Inferior parietal cortex (tissue), 1 donor: ENCODE measurements at regions not wholly inside any gene's neighbourhood (a gene's known extent, or its start where the extent isn't known, plus 50 kb on each side); places are given as distances from the start of the nearest gene placed in this dataset.

ENCODE experiments used
- DNase-seq: peaks from one replicate; pipeline ENCODE4 v3.0.0-alpha.2; 2016; ENCODE audit errors: extremely low spot score

DNA sequence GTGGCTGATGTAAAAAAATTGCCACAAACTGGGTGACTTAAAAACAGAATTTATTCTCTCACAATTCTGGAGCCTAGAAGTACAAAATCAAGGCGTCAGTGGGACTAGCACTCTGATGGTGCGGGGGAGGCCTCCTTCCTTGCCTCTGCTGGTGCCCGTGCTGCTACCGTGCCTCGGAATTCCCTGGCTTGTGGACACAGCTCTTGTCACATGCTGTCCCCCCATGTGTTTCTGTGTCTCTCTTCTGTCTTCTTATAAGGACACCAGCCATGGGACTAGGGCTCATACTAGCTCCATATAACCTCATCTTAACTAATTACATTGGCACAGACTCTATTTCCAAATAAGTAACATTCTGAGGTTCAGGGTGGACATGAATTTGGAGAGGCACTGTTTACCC, 242.3 kb upstream of the IRX2 start:
- no peak for DNase-seq

DNA sequence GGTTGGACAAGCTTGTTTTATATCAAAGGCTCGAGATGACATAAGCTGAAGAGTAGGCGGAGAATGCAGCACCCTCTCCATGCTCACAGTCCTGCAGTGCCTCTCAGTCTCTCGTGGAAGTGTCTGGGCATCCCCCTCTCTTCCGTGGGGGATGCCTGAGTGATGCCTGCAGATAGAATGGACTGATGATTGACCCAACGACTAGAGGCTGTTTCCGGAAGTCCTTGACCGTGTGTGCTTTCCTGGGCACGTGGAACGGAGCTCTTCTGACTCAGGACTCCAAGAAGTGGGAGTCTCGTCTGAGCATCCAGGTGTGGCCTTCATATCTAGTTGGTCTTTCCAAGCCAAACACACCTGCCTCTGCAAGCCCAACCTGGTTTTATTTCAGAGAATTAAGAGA, 241.8 kb upstream of the IRX2 start:
- no peak for DNase-seq

DNA sequence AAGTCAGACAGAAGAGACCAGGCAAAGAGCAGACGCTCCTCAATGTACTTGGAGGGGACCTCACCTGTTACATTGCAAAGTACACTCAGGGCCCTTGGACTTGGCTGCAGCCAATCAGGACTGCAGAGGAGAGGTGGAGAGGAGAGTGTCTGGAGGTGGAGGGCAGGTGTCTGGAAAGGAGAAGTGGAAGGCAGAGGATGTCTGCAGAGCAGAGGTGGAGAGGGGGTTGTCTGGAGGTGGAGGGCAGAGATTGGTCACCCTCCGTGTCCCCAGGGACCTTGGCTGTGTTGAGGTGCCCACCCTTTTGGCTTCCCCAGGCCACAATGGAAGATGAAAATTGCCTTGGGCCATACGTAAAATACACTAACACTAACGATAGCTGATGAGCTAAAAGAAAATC, 241.3 kb upstream of the IRX2 start:
- DNase-seq: no peak

DNA sequence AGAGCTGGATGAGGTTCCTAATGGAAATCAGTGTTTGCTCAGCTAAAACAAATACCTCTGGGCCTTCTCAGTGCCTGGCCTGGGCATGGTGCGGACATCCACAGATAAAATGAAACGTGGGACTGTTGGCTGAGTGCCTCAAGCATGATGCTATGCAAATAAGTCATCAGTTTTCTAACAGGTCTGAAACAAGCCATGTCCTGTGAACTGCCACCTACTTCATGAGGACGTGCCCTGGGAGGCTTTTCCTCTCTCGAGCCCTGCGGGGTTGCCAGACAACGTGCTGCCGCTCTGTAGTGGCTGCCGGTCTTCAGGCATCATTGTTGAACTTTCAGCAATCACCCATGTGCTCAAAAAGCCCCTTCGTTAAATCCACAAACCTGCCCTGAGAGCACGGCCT, 240.4 kb upstream of the IRX2 start:
- no peak for DNase-seq

DNA sequence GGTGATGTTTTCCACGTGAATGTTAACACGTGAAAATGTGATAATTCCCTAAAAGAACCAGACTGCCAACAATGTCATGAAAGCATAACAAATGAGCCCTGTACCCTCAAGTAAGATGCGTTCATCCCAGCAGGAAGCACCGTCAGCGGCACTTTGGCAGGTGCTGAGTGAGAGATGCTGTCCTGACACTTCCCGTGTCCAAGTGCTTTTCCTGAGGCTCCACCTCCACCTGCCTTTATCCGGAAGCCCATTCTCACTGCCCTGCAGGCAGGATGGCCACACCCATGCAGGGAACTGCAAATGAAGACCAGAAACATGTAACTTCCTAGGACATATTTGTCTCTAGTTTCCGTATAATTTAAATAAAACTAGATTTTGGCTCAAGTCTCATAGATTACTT, 238.0 kb upstream of the IRX2 start:
- DNase-seq: no peak

DNA sequence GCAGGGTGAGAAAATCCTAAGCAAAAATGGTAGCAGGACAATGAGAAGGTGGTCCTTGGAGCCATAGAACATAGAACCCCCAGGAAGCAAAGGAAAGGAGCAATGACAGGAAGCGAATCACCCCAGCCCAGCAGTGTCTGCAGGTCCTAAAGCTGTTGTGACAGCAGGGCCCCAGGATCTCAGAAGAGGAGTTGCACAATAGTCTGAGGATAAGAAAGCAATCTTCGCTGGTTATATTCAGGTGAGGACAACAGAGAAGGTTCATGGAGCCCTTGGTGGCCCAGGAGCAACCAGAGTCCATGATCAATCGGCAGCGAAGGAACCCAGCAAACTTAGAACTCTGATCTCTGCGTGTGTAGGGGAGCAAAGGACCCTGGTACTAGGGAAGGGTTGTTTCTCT, 234.8 kb upstream of the IRX2 start:
- no peak for DNase-seq

DNA sequence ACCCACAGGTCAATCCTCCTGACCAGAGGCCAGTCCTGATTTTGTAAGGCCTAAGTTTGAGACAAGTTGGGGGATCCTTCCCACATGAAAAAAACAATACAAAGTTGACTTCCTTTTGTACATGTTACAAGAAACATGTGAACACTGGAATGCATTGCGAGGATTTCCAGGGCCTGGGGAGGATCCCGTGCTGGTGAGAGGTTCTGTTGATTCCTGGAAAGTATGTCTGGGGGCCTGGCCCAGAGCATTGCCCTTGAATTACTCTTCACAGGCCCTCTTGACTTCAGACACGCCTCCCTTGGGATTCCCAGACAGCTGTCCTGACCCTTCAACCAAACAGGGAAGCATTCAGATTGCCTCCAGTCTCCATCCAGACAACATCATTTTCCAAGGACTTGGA, 234.2 kb upstream of the IRX2 start:
- DNase-seq: no peak

DNA sequence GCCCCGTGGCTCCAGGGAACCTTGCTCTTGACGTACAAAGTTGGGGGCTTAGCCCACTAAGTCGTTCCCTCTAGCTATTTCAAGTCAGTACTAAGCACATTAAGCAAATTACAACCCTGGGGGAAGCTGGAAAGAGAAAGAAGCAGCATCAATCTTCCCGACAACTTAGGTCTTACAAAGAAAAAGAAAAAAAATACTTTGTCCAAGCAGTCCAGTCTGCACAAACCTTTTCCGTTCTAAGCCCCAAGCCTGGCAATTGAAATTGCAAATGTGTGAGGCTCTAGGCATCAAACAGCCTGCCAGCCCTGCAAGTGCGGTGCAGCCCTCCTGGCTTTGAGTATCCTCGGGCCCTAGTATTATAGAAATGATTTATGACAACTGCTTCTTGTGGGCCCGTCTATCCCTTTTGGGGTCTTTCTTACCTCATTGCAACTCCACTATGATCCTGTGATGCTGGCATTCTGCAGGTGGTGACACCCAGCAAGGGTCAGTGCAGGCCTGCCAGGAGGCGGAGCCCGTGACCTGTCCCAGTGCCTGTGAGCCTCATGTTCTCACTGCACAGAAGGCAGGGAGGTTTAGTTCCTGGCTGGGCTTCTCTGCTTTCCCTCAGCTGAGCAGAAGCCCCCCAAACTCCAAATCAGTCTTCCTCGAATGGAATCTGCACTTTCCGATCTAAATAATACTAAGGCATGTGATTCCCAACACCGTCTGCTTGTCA, 232.3 kb upstream of the IRX2 start:
- DNase-seq: no peak

DNA sequence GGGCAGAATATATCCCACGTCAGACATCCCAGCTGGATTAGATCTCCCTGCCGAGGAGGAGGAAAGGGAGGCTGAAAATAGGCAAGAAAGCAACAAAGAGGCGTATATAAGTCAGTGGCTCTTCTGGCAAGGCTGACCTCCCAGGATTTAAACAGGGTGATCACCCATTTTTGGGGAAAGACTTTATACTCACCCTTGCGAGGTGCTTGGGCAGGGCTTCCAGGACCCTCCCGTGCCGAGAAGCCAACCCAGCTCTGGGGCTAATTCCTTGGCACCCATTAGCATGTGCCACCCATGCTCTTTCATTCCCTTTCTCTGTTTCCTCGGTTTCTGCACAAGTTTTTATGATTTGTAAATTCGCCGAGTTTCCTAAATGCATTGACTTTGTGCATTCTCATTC, 230.2 kb upstream of the IRX2 start:
- no peak for DNase-seq

DNA sequence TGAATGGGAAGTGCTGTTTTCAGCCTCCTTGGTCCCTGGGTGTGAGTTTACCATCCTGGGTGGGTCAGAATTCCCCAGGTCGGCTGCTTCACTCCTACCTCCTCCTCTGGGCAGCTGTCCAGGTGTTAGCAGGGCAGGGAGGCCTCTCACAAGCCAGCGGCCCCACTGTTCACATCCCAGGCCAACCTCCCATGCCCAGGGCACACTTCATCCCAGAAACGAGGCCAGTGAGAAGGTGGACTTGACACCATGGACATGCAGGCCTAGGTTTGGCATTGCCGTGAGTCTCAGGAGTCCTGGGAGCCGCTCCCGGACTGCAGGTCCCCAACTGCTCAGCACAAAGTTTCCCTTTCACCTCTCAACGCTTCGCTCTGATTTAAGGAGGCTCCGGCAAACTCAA, 229.6 kb upstream of the IRX2 start:
- DNase-seq: no peak

DNA sequence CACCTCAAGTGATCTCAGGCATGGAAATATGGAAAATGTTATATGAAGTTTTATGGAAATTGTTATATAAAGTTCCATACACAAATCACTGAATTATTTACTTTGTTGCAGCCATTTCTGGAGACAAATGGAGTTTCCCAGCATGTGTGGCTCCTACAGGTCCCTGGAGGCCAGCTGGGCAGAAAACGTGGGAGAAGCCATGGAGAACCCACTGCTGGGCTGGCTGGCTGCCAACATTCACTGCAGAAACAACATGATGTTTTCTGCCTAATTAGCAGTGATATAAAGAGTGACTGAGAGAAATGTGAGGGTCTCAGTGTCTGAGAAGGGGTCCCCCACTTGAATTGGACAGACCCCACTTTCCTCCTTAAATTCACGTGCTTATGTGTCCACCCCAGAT, 208.8 kb upstream of the IRX2 start:
- no peak for DNase-seq

DNA sequence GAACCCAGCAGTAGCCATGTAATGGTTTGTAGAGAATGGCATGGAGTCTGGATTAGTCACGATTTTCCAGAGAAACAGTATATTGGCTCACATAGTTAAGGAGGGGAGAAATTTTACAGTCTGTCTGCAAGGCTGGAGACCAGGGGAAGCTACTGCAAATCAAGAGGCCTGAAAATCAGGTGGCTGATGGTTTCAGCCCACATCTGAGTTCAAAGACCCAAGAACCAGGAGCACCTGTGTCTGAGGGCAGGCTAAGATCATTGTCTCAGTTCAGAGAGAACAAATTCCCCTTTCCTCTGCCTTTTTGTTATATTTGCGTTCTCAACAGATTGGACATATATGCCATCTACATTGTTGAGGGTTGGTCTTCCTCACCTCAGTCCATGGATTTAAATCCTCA, 207.5 kb upstream of the IRX2 start:
- no peak for DNase-seq

DNA sequence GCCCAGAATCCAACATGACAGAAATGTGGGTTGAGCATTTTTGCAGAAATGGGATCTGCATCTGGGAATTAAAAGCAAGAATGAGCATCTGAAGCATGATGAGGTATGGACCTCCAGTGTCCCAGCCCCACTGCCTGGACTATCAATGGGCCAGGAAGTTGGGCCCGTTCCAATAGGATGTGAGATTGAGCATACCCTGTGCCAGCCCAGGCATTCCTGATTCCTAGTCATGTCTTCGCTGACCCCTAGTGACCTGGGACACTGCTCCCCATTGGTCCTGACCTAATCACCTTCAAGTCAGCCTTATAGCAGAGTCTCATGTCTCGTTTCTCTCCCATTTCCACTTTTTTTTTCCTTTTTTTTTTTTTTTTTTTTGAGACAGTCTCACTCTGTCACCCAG, 197.4 kb upstream of the IRX2 start:
- DNase-seq: no peak

DNA sequence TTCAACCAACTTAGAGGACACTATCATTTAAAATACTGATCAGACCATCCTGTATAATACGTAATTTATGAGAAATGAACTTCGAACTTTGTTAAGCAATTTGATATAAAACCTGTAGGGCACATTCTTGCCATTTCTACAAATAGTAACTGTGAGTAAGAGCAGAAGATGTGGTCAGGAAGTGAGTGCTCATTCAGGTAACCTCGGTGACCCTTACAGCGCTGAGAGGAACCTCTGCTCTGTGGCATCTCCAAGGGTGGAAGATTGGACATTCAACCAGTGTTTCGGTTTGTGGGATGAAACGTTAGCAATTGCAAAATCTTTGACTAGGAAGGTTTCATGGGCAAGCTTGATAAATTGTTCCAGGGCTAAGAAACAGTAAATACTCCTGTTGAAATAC, 194.8 kb upstream of the IRX2 start:
- DNase-seq: no peak

DNA sequence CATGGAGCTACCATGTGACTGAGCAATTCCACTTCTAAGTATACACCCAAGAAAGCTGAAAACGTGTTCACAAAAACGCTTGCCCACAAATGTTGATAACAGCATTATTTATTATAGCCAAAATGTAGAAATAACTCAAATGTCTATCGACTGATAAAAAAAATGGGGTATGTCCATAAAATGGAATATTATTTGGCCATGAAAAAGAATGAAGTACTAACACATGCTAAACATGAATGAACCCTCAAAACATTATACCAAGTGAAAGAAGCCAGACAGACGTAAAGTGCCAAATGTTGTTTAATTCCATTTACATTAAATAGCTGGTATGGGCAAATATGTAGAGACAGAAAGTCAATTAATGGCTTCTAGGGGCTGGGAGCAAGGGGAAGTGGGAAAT, 184.9 kb upstream of the IRX2 start:
- no peak for DNase-seq

DNA sequence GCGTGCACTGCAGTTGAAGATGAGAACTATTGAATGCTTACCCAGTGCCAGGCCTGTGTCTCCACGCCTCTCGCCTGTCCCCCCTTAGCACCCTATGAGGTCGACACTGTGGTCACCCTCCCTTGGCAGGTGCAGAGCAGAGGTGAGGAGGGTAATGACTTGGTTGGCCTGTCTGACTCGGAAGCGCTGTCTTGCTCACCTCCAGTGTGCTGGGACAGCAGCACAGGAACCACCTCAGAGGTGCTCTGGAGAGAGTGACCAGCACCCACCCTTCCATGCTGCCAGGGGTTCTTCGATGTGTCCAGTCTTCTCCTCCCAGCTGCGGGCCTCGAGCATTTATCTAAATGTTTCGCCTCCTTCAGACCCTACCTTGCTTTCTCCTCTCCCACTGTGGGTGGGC, 178.3 kb upstream of the IRX2 start:
- no peak for DNase-seq

DNA sequence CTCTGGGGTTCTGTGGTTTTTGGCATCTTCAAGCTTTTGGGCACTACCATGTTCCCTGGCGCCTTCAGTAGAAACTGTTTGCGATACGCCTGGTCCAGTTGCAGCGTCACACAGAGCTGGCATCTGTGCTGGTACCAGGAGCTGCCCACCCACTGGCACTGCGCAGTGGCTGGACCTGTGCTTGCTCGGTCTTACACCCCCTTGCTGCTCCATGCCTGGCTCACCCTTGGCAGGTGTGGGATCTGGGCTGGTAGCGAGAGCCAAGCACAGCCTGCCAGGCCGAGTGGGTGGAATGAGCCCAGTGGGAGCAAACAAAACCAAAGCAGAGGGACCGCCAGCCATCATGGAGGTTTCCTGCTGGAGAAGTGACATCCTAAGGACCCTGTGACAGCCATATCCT, 170.2 kb upstream of the IRX2 start:
- no peak for DNase-seq

DNA sequence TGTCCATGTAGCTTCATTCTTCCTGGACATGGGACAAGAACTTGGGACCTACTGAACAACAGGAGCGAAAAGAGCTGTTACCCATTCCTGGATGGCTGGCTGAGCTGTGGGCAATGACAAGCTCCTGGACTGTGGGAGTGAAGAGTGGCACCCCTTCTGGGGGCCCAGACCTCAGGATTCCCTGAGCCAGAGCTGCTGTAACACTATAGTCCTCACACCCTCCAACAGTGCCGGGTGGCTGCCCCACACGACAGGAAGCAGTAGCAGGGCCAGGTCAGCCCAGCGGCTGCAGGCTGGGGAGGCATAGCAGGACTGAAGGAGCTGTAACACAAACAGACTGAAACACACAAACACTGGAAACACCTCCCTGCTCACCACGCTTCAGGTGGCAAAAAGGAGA, 169.7 kb upstream of the IRX2 start:
- DNase-seq: no peak

DNA sequence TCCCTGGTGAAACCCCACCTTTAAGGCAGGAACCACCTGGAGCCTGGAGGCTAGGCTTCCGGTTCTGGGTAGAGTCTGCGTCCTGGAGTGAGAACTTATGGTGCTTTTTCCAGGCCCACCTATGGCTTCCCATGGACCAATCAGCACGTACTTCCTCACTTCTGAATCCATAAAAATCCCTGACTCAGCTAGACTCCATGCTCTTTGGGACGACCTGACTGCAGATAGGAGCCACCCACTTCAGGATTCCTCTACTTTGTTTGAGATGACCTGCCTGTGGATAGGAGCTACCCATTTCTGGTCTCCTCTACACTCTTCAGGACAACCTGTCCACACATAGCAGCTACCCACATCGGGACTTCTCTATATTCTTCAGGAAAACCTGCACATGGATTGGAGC, 168.8 kb upstream of the IRX2 start:
- DNase-seq: no peak

DNA sequence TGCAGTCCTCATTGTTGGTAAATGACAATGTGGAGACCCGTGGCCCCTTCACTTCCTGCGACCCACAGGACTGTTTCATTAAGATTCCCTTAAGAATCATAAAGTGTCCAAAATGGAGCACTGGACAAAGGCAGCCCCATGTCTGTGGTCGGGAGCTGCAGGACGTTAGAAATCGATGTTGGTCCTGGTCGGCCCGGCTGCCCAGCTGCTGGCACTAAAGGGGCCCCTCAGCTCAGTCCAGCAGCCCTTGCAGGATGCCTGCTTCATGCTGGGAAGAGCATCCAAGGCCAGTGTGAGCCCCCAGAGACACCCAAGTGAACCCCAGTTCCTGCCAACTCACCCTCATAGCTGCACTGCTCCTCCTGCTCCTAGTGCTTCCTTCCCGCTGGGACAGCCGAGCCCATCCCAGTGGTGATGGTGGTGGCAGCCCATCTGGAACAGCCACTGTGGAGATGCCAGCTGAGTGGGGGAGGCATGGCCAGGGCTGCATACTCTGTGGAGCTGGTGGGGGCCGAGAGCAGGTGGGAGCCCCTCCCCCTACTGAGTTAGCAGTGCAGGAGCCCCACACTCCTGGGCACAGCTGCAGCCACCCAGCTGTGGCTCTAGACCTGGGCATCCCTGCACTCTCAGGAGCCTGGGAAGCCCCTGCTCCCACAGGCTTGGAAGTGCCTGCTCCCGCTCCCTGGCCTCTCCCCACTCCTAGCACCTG, 168.0 kb upstream of the IRX2 start:
- no peak for DNase-seq

DNA sequence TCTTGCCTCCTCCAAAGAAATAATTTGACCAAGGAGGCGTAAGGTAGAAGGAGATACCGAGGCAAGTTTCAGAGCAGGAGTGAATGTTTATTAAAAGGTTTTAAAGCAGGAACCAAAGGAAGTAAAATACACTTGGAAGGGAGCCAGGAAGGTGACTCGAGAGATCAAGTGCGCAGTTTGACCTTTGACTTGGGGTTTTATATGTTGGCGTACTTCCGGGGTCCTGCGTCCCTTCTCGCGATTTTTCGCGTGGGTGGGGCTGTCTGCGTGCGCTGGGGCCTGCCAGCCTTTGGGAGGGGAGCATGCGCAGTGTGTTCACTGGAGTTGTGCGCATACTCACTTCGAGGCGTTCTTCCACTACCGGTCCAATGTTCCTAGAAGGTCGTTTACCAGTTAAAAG, 166.0 kb upstream of the IRX2 start:
- DNase-seq: no peak

DNA sequence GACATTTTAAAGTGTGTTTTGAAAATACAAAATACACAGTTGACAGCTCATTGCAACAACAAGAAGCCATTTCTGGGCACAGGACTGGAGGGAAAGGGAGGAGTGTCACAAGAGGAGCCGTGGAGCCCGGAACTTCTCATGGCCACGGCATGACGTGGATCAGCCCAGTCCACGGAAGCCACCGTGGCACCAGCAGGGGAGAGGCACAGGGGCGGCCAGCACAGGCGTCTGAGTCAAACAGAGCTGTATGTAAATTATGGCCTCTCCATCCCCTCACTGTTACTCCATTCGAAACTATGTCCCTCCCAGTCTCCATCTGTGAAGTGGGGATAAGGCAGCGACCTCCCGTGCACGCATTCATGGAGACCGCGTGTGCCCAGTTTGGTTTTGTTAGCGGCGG, 165.6 kb upstream of the IRX2 start:
- DNase-seq: no peak

DNA sequence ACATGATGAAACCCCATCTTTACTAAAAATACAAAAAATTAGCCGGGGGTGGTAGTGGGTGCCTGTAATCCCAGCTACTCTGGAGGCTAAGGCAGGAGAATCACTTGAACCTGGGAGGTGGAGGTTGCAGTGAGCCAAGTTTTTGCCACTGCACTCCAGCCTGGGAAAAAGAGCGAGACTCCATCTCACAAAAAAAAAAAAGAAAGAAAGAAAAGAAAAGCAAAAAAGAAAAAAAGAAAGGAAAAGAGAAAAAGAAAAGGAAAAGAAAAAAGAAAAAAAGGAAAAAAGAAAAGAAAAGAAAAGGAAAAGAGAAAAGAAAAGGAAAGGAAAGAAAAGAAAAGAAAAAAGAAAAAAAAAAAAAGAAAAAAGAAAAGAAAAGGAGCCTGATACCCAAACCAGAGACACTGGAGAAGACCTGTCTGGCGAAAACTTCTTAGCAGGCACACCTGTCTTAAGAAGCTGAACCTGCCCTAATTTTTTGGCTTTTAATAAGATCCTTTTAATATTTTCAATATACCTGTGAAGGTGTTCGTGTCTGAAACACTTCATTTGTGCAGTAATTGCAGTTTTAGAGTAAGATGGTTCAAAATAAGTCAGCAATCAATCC, 164.7 kb upstream of the IRX2 start:
- DNase-seq: no peak
